ENCODE measurements at regions not wholly inside any gene's neighbourhood (a gene's known extent, or its start where the extent isn't known, plus 50 kb on each side); places are given as distances from the start of the nearest gene placed in this dataset.

DNA sequence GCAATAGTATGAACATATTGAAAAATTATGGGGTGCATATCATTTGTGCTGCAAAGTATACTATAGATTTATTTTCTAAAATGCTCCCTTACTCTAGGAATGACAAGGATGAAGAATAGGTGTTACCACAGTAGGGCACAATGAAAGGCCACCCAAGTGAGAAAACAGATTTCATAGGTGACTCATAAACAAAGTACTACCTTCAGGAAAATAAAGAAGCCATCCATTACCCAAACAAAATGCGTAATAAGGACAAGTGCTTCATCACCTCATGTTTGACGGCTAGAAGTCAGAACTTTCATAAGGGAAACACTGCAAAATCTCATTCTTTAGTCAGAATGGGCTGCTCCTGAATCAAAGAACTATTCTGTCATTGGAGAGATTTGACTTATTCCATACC, 116.6 kb downstream of the MFSD1 start:
- DNase-seq, result no peak
- Histone ChIP-seq H3K27me3 (ENCODE audit: low read depth) (no peaks in the 10 kb centered on the region), H3K27ac (replicated peaks) (no peak overlapping the region), H3K36me3 (no peaks in the 10 kb centered on the region), H3K4me3 (no peak overlapping the region), H3K9me3 (replicated peaks) (no peaks in the 10 kb centered on the region), H3K4me1 (no peaks in the 10 kb centered on the region)
- TF ChIP-seq, protein P1, sequence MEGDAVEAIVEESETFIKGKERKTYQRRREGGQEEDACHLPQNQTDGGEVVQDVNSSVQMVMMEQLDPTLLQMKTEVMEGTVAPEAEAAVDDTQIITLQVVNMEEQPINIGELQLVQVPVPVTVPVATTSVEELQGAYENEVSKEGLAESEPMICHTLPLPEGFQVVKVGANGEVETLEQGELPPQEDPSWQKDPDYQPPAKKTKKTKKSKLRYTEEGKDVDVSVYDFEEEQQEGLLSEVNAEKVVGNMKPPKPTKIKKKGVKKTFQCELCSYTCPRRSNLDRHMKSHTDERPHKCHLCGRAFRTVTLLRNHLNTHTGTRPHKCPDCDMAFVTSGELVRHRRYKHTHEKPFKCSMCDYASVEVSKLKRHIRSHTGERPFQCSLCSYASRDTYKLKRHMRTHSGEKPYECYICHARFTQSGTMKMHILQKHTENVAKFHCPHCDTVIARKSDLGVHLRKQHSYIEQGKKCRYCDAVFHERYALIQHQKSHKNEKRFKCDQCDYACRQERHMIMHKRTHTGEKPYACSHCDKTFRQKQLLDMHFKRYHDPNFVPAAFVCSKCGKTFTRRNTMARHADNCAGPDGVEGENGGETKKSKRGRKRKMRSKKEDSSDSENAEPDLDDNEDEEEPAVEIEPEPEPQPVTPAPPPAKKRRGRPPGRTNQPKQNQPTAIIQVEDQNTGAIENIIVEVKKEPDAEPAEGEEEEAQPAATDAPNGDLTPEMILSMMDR (IDR thresholded peaks at IDR 0.05; ENCODE audit: borderline replicate concordance), result no peak
- intact Hi-C loops (cut with micrococcal nuclease), result loop anchor here (10.0 kb wide), 1 partner anchor 336 kb away; no protein-coding TSS in a partner anchor

DNA sequence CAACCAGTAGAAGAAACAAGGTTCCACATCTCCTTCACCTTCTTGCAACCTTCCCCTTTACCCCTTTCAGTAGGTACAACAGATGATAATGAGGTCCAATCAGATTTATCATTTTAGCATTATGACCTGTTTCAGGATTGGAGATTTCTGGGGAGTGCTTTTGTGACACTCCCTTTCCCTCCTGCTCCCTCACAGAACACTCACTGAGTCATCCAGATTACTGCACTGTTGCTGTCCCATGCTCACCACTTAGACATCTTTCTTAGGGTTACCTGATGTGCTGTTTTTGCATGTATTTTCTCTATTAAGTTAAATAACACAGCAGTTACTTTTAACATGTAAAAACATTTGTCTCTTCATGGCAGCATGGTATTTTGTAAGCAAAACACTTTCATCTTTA, 118.5 kb downstream of the MFSD1 start:
- no peaks in the 10 kb centered on the region for H3K9me3 ChIP-seq (replicated peaks)
- H3K36me3 ChIP-seq, result no peaks in the 10 kb centered on the region
- no peaks in the 10 kb centered on the region for H3K27me3 ChIP-seq (ENCODE audit: low read depth)
- H3K4me1 ChIP-seq, result no peaks in the 10 kb centered on the region
- no peak for DNase-seq
- no peak overlapping the region for H3K4me3 ChIP-seq
- TF ChIP-seq, protein P1 (IDR thresholded peaks at IDR 0.05; ENCODE audit: borderline replicate concordance), result no peak
- no peak overlapping the region for H3K27ac ChIP-seq (replicated peaks)
- intact Hi-C loops (cut with micrococcal nuclease), result no loop called here

DNA sequence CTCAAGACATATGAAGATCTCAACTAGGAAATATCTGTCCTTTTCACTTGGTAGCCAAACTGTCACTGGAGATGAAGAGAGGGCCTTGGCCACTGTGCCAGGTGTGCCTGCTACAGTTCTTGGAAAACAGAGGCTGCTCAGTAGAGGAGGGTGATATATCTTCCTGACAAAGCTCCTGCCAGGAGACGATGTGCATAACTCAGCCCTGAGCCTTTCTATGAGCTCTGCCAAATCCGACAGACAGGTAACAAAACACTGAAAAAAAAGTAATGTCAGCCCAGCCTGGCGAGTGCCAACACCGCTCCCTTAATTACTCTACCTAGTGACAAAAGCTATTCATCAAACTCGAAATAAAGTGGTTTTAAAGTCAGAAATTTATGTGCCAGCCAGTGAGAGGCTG, 123.2 kb downstream of the MFSD1 start:
- TF ChIP-seq, protein P1 (IDR thresholded peaks at IDR 0.05; ENCODE audit: borderline replicate concordance), result no peak
- no peak for DNase-seq
- no peaks in the 10 kb centered on the region for H3K4me1 ChIP-seq
- H3K27me3 ChIP-seq (ENCODE audit: low read depth), result no peaks in the 10 kb centered on the region
- H3K4me3 ChIP-seq, result no peak overlapping the region
- H3K36me3 ChIP-seq, result no peaks in the 10 kb centered on the region
- intact Hi-C loops (cut with micrococcal nuclease), result no loop called here
- no peak overlapping the region for H3K27ac ChIP-seq (replicated peaks)
- no peaks in the 10 kb centered on the region for H3K9me3 ChIP-seq (replicated peaks)

DNA sequence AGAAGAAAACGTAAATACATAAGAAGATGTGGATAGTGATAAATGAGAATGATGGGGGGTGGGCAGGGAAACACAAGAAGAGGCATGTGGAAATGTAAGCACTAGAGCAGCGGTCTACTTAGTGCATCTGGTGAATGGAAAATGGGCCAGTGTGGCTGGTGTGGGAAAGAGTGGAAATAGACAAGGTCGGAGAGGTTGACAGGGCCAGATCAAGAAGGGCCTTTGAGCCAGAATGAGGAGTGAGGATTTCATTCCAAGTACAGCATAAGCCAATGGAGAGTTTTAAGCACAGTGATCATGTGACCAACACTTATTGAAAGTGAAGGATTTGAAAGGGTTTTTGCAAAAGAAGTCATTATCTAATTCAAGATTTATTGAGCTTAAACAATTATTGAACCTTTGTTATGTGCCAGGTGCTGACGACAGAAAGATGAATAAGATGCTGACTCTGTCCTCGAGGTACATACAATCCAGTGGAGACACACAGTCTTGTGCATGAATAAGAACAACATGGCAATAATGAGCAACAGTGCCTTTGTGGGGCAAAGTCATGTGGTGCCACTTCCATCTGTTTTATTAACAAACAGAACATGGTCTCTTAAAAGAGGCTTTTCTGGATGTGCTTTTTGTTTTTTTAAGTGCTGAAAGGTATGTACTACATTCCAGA, 124.1 kb downstream of the MFSD1 start:
- H3K4me3 ChIP-seq, result no peak overlapping the region
- H3K4me1 ChIP-seq, result no peaks in the 10 kb centered on the region
- H3K36me3 ChIP-seq, result no peaks in the 10 kb centered on the region
- TF ChIP-seq, protein P1 (IDR thresholded peaks at IDR 0.05; ENCODE audit: borderline replicate concordance), result no peak
- intact Hi-C loops (cut with micrococcal nuclease), result no loop called here
- no peak overlapping the region for H3K27ac ChIP-seq (replicated peaks)
- no peaks in the 10 kb centered on the region for H3K27me3 ChIP-seq (ENCODE audit: low read depth)
- no peaks in the 10 kb centered on the region for H3K9me3 ChIP-seq (replicated peaks)
- no peak for DNase-seq

DNA sequence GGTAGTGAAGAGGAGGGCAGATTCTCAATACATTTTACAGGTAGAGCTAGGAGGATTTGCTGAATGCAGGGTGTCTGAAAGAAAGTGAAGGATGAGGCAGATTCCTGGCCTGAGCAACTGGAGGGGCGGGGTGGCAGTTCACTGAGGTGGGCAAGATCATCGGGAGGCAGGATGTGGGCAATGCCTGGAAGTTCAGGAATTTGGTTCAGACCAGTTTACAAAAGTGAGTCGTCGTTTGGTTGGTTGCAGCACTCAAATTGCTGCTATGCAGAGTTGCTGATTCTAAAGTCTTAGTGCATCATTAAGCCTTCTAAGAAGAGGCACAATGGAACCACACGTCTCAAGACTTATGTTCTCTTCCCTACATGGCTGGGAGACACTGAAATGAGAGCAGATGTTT, 134.0 kb downstream of the MFSD1 start:
- Histone ChIP-seq H3K4me3 (no peak overlapping the region), H3K9me3 (replicated peaks) (peaks cover 20% of the 10 kb centered on the region), H3K27me3 (ENCODE audit: low read depth) (no peaks in the 10 kb centered on the region), H3K4me1 (no peaks in the 10 kb centered on the region), H3K27ac (replicated peaks) (no peak overlapping the region), H3K36me3 (no peaks in the 10 kb centered on the region)
- DNase-seq, result no peak
- TF ChIP-seq, protein P1 (IDR thresholded peaks at IDR 0.05; ENCODE audit: borderline replicate concordance), result no peak
- intact Hi-C loops (cut with micrococcal nuclease), result no loop called here
